Naive thymus-derived CD8-positive, alpha-beta T cell (primary cell): ENCODE measurements at regions not wholly inside any gene's neighbourhood (a gene's known extent, or its start where the extent isn't known, plus 50 kb on each side); places are given as distances from the start of the nearest gene placed in this dataset.

Experiments
- ATAC-seq, 2 donors: fragments of 150-1000 bp; cut with Tn5 transposase in 1 of 2; sonication (Bioruptor Pico), chemical (Tn5 transposase) in 1 of 2; 1 replicate in 1 of 2; 2 replicates in 1 of 2; pipeline ENCODE4 v1.10.0; 2021; ENCODE audit warnings: mild to moderate bottlenecking in 2 of 2, moderate library complexity in 2 of 2
- POLR2A ChIA-PET: fragments of 350-600 bp; sonication (Branson Sonifier 250); formaldehyde crosslinking; loops from one replicate; lab custom pipeline; 2021; ENCODE audit warnings: antibody characterized with exemption; lab: Charles Lee
- DNase-seq, 10 donors: peaks; one replicate each; pipeline versions ENCODE4 v3.0.0 to v3.0.0-alpha.2; 2020 to 2022
- H3K27ac Mint-ChIP-seq, 10 donors: one replicate each; pipeline ENCODE4 v1.8.0; 2020 to 2022; ENCODE audit warnings: mild to moderate bottlenecking in 10 of 10, mixed read lengths in 10 of 10, moderate library complexity in 4 of 10, inconsistent platforms in 1 of 10
- H3K27me3 Mint-ChIP-seq, 5 donors: one replicate each; pipeline ENCODE4 v1.8.0; 2021 to 2022; ENCODE audit warnings: mixed read lengths in 5 of 5
- H3K36me3 Mint-ChIP-seq, 3 donors: one replicate each; pipeline ENCODE4 v1.8.0; 2020 to 2022; ENCODE audit warnings: mixed read lengths in 3 of 3, mild to moderate bottlenecking in 2 of 3, inconsistent platforms in 1 of 3
- H3K4me1 Mint-ChIP-seq, 4 donors: one replicate each; pipeline ENCODE4 v1.8.0; 2021 to 2022; ENCODE audit warnings: mixed read lengths in 4 of 4
- H3K4me3 Mint-ChIP-seq, 10 donors: one replicate each; pipeline ENCODE4 v1.8.0; 2020 to 2022; ENCODE audit warnings: mild to moderate bottlenecking in 10 of 10, mixed read lengths in 10 of 10, moderate library complexity in 6 of 10, inconsistent platforms in 1 of 10
- H3K9me3 Mint-ChIP-seq, 9 donors: one replicate each; pipeline ENCODE4 v1.8.0; 2020 to 2022; ENCODE audit warnings: mixed read lengths in 9 of 9, mild to moderate bottlenecking in 3 of 9, inconsistent platforms in 1 of 9, moderate library complexity in 1 of 9

DNA sequence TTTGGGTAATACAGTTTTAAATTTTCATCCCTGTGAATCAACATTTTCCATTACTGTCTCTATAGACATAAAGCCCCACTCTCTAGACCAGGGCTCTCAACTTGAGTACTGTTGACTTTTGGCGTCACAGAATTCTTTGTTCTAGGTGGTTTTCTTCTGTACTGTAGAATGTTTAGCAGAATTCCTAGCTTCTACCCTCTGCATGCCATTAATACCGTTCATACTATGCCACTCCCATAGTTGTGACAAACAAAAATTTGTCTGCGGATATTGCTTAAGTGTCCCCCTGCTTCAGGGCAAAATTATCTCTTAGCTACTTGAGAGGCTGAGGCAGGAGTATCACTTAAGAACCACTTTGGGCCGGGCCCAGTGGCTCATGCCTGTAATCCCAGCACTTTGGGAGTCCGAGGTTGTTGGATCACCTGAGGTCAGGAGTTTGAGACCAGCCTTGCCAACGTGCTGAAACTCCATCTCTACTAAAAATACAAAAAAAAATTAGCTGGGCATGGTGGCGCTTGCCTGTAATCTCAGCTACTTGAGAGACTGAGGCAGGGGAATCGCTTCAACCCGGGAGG is 57.3 kb upstream of the NRG3 start:
- H3K9me3 Mint-ChIP-seq = peaks cover 0 to 7% (median 0%) of the 10 kb centered on the region in 9 donors
- ATAC-seq = no peak
- H3K36me3 Mint-ChIP-seq = no peaks in the 10 kb centered on the region
- H3K27ac Mint-ChIP-seq = no peak overlapping the region
- DNase-seq = no peak
- no peak overlapping the region for H3K4me3 Mint-ChIP-seq
- POLR2A ChIA-PET = no interaction called here
- H3K4me1 Mint-ChIP-seq = peaks cover 0 to 1% (median 0%) of the 10 kb centered on the region in 4 donors
- no peaks in the 10 kb centered on the region for H3K27me3 Mint-ChIP-seq

DNA sequence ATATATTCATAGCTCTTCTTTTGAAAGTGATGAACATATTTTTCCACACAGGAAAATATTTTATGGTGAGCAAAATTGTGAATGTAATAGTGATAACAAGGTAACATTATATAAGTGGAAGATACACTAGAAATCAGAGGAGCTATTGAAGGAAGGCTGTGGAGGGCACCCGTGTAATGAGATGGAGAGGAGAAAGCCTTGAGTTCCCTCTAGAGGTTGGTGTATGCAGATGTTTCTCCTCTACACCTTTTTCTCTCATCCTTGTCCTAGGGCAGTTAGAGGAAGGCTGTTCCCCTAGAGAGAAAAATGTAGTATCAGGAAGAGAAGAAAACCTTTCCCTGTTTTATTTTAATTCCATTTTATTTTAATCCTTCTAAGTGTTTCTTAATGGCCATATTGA is 54.6 kb upstream of the NRG3 start:
- Mint-ChIP-seq H3K4me1 (peaks cover 0 to 1% (median 0%) of the 10 kb centered on the region in 4 donors), H3K27ac (no peak overlapping the region), H3K4me3 (no peak overlapping the region), H3K9me3 (peaks cover 0 to 3% (median 0%) of the 10 kb centered on the region in 9 donors), H3K36me3 (no peaks in the 10 kb centered on the region), H3K27me3 (no peaks in the 10 kb centered on the region)
- peak in 2 of 10 donors; percentile 28 to 34 for DNase-seq
- POLR2A ChIA-PET = no interaction called here
- peak in 1 of 2 donors; percentile 59 for ATAC-seq
